Ectodermal cell (in vitro differentiated cells): ENCODE measurements at regions not wholly inside any gene's neighbourhood (a gene's known extent, or its start where the extent isn't known, plus 50 kb on each side); places are given as distances from the start of the nearest gene placed in this dataset.
A peak's percentile ranks its signal among the peaks of the same experiment; 100 is the strongest.
"Not testable (repeated sequence)": the region's sequence is repeated elsewhere in the genome, so short reads cannot be mapped to it uniquely, and the experiment has no call there.

ENCODE experiments used
- H3K27ac ChIP-seq: 2 replicates; pipeline ENCODE4 v1.7.0; 2013; ENCODE audit warnings: mild to moderate bottlenecking, low read depth, low read length; ENCODE audit not compliant: insufficient read depth, poor library complexity, severe bottlenecking
- H3K27me3 ChIP-seq: 2 replicates; pipeline ENCODE4 v1.7.0; 2013; ENCODE audit warnings: mild to moderate bottlenecking, low read length; ENCODE audit not compliant: insufficient read depth, control insufficient read depth, poor library complexity, severe bottlenecking
- H3K36me3 ChIP-seq: one replicate; pipeline ENCODE4 v1.7.0; 2013; ENCODE audit warnings: low read length; ENCODE audit not compliant: control insufficient read depth, insufficient read depth
- H3K4me1 ChIP-seq: one replicate; pipeline ENCODE4 v1.7.0; 2013; ENCODE audit warnings: low read length; ENCODE audit not compliant: control insufficient read depth, insufficient read depth
- H3K4me3 ChIP-seq: 2 replicates; pipeline ENCODE4 v1.7.0; 2013; ENCODE audit warnings: low read depth, low read length, control low read depth; ENCODE audit not compliant: insufficient read depth
- H3K9me3 ChIP-seq: 2 replicates; pipeline ENCODE4 v1.7.0; 2013; ENCODE audit warnings: mild to moderate bottlenecking, low read length, moderate library complexity; ENCODE audit not compliant: control insufficient read depth
- WGBS, 2 experiments: methylation state at CpG; one replicate each; pipeline ENCODE4 v1.1.7; 2013; ENCODE audit warnings: missing lambda C conversion rate in 2 of 2; 5-methylcytosine and 5-hydroxymethylcytosine counted together

DNA sequence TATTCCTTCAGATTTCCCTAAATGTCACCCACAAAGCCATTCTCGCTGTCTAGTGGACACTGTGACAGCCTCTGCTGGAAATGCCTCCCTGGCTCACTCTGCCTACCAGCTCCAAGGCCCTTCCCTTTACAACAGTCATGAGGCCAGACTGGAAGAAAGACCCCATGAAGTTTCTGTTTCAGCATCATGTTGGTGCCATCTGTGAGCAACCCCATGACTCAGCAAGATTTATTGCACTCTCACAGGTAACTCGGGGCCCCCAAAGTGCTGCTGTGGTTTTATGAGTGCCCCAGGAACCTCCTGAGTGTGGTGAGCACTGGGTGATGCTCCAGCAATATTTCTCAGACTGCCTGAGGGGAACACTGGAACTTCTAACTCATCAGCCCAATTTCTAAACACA lies 218.6 kb downstream of the ZNF33B start:
- Histone ChIP-seq H3K27ac (no peak overlapping the region), H3K27me3 (no peaks in the 10 kb centered on the region), H3K9me3 (peaks cover 8% of the 10 kb centered on the region), H3K4me1 (no peaks in the 10 kb centered on the region), H3K4me3 (no peak overlapping the region), H3K36me3 (no peaks in the 10 kb centered on the region)
- WGBS, 2 experiments, result 38 to 43% methylated on average over 2 of the region's 2 CpGs

DNA sequence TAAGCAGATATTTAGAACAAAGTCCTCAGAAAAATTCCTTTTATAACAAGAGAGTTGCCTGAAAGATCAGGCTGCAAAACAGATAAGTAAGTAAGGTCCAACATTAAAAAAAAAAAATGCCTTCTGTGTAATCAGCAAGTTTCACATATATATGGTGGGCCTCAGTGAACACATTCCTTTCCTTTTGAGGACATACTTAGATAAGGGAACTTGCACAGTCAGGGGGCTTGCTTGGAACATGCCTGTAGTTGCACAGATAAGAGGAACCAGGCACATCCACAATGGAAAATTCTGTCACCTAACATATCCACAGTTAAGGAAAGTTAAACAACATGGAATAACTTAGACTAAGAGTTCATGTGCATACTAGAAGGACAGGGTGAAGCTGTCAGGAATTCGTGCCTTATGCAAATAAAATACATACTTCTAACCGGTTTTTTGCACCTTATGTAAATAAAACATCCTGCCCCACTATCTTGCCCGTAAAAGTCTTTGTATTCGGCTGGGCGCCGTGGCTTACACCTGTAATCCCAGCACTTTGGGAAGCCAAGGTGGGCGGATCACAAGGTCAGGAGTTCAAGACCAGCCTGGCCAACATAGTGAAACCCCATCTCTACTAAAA lies 257.3 kb downstream of the ZNF33B start:
- H3K36me3 ChIP-seq, result no peaks in the 10 kb centered on the region
- H3K4me1 ChIP-seq, result no peaks in the 10 kb centered on the region
- no peaks in the 10 kb centered on the region for H3K27me3 ChIP-seq
- 78 to 85% methylated on average over 7 of the region's 7 CpGs for WGBS, 2 experiments
- no peak overlapping the region for H3K4me3 ChIP-seq
- no peak overlapping the region for H3K27ac ChIP-seq
- H3K9me3 ChIP-seq, result peaks cover 7% of the 10 kb centered on the region

DNA sequence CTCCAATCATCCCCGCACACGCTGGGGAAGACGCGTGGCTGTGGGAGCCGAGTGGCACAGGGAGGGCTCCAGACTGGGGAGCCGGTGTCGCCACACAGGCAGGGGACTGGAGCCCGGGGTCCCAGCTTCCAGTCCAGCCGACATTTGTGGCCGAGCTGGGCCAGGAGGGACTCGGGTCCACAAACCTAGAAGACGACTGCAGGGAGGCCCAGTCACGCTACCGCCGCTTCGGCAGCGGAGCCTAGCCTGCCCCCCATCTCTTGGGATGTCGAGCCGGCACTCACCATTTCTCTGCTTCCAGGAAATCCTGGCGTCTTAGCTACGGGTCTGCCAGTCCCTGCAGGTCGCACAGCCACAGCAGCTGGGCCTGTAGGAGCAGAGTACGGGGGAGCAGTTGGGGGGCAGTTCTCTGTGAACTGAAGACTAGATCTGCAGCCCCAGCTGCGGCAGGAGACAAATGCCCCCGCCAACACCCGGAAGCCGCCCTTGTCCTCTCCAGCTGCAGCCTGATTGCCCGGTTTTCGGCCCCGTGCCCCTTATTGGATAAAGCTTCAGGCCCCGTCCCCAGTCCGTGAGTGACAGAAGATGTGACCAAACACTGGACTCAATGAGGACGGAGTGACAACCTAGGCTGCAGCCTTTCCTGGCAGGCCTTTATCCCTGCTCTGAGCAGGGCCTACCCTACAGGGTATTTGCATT lies 270.7 kb downstream of the ZNF33B start:
- WGBS, 2 experiments, result 27 to 28% methylated on average over 33 of the region's 33 CpGs
- Histone ChIP-seq H3K27ac (peak overlapping the region; percentile 57), H3K27me3 (no peaks in the 10 kb centered on the region), H3K9me3 (peaks cover 12% of the 10 kb centered on the region), H3K4me1 (no peaks in the 10 kb centered on the region), H3K4me3 (peak overlapping the region; percentile 73), H3K36me3 (peaks cover 11% of the 10 kb centered on the region)

DNA sequence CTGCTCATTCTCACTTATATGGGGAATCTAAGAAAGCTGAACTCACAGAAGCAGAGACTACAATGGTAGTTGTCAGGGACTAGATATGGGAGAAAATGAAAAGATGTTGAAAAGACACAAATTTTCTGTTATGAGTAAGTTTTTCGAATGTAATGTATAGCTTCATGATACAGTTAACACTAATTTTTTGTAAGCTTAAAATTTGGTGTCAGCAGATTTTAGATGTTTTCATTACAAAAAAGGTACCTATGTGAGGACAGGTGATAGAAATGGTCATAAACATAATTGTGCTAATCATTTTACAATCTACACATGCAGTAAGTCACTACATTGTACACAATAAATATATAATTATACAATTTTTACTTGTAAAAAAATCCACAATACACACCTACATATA lies 286.6 kb downstream of the ZNF33B start:
- Histone ChIP-seq H3K27me3 (no peaks in the 10 kb centered on the region), H3K9me3 (no peaks in the 10 kb centered on the region), H3K36me3 (no peaks in the 10 kb centered on the region), H3K4me3 (no peak overlapping the region), H3K4me1 (no peaks in the 10 kb centered on the region), H3K27ac (no peak overlapping the region)
- 78 to 89% methylated on average over 1 of the region's 1 CpG for whole genome bisulfite sequencing, 2 experiments

DNA sequence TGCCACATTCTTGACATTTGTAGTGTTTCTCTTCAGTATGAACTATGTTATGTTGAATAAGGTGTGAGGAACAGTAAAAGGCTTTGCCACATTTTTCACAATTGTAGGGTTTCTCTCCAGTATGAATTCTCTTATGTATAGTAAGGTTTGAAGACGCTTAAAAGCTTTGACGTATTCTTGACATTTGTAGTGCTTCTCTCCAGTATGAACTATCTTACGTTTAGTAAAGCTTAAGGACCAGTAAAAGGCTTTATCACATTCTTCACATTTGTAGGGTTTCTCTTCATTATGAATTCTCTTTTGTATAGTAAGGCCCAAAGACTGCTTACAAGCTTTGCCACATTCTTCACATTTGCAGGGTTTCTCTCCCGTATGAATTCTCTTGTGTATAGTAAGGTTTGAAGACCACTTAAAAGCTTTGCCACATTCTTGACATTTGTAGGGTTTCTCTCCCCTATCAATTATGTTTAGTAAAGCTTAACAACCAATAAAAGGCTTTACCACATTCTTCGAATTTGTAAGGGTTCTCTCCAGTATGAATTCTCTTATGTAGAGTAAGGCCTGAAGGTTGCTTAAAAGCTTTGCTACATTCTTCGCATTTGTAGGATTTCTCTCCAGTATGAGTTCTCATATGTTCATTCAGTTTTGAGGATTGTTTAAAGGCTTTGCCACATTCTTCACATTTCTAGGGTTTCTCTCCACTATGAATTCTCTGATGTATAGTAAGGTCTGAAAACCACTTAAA lies 301.6 kb downstream of the ZNF33B start:
- not testable (repeated sequence) for H3K4me1 ChIP-seq, H3K27ac ChIP-seq, H3K4me3 ChIP-seq, H3K27me3 ChIP-seq, H3K36me3 ChIP-seq
- H3K9me3 ChIP-seq, result peaks cover 12% of the 10 kb centered on the region
- 84 to 86% methylated on average over 2 to 5 of the region's 6 CpGs for WGBS, 2 experiments

DNA sequence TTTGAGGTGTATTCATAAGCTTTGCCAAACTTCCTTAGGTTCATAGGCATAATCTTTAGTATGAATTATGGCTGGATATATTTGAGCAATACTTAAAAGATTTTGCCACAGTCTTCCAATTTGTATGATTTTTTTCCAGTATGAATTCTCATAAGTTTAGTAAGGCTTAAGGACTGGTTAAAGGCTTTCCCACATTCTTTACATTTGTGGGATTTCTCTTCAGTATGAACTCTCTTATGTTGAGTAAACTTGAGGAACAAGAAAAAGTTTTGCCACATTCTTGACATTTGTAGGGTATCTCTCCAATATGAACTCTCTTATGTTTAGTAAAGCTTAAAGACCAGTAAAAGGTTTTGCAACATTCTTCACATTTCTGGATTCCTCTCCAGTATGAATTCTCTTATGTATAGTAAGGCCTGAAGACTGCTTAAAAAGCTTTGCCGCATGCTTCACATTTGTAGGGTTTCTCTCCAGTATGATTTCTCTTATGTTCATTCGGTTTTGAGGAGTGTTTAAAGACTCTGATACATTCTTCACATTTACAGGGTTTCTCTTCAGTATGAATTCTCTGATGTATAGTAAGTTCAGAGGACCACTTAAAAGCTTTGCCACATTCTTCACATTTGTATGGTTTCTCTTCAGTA lies 302.6 kb downstream of the ZNF33B start:
- H3K4me3 ChIP-seq, H3K36me3 ChIP-seq, H3K4me1 ChIP-seq, H3K9me3 ChIP-seq, H3K27me3 ChIP-seq, H3K27ac ChIP-seq: not testable (repeated sequence)
- 83% methylated on average over 1 of the region's 2 CpGs; no CpG with 5 or more reads in 1 of the 2 experiments for WGBS, 2 experiments

DNA sequence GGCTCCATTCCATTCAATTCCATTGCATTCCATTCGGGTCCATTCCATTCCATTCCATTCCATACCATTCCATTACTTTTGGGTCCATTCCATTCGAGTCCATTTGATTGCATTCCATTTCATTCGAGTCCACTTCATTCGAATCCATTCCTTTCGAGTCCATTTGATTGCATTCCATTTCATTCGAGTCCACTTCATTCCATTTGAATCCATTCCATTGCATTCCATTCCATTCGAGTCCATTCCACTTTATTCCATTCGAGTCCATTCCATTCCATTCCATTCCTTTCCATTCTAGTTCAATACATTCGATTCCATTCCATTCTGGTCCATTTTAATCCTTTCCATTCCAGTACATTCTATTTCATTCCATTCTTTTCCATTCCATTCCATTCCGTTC lies 334.0 kb downstream of the ZNF33B start:
- WGBS, 2 experiments, result 74 to 79% methylated on average over 10 of the region's 10 CpGs
- H3K9me3 ChIP-seq, result peaks cover 26% of the 10 kb centered on the region

DNA sequence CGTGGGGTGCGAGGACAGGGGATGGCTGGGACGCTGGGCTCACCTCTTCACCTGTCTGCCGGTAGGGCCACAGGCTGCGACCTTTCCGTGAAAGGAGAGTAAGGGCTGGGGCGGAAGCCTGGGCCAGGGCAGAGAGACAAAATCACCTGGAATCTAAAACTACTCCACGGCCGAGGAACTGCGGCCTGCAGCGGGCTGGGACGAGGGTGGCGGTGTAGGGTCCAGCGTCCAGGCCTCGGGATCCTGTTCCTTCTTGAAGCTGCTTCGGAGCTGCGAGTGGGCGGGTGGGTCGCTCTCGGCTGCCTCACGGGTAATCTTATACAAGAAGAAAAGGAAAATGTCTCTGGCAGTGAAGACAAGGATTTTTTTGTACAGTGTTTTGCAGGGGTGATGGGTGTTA lies 356.5 kb downstream of the ZNF33B start:
- H3K27me3 ChIP-seq, H3K27ac ChIP-seq, H3K4me3 ChIP-seq, H3K4me1 ChIP-seq, H3K36me3 ChIP-seq, H3K9me3 ChIP-seq: not testable (repeated sequence)
- WGBS, 2 experiments, result 89% methylated on average over 21 of the region's 21 CpGs

More for the DNA sequence above, 334.0 kb downstream of the ZNF33B start:
- no peaks in the 10 kb centered on the region for H3K36me3 ChIP-seq
- H3K4me1 ChIP-seq, result no peaks in the 10 kb centered on the region
- H3K4me3 ChIP-seq, result no peak overlapping the region
- H3K27ac ChIP-seq, result no peak overlapping the region
- H3K27me3 ChIP-seq, result no peaks in the 10 kb centered on the region

DNA sequence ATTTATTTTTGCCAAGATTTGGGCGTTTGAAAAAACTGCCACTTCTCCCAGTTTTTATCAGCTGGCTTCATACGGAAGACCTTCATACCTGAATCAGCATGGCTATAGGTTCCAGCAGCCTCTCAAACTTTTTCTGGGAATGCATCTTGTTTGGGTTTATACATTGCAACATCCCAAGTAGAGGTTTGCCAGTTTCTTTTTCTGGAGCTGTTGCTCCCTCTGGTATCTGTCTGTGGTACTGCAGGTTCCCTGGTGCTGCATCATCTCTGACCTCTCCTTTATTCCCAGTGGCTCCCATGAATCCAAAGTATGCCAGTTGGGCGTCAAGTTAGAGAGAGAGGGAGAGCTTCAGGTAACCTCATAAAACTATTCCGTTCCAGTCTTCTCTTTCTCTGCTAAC lies 368.6 kb downstream of the ZNF33B start:
- H3K4me1 ChIP-seq, H3K27ac ChIP-seq, H3K9me3 ChIP-seq, H3K4me3 ChIP-seq, H3K27me3 ChIP-seq, H3K36me3 ChIP-seq: not testable (repeated sequence)
- 63 to 68% methylated on average over 2 of the region's 4 CpGs for WGBS, 2 experiments

DNA sequence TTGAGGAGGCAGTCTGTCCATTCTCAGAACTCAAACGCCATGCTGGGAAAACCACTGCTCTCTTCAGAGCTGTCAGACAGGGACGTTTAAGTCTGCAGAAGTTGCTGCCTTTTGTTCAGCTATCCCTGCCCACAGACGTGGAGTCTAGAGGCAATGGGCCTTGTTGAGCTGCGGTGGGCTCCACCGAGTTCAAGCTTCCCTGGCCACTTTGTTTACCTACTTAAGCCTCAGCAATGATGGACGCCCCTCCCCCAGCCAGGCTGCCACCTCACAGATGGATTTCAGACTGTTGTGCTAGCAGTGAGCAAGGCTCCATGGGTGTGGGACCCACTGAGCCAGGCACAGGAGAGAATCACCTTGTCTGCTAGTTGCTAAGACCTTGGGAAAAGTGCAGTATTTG lies 375.1 kb downstream of the ZNF33B start:
- 54 to 56% methylated on average over 4 to 6 of the region's 6 CpGs for WGBS, 2 experiments
- not testable (repeated sequence) for H3K4me3 ChIP-seq, H3K27me3 ChIP-seq, H3K36me3 ChIP-seq, H3K9me3 ChIP-seq, H3K27ac ChIP-seq, H3K4me1 ChIP-seq
